ENCODE measurements at regions not wholly inside any gene's neighbourhood (a gene's known extent, or its start where the extent isn't known, plus 50 kb on each side); places are given as distances from the start of the nearest gene placed in this dataset.

DNA sequence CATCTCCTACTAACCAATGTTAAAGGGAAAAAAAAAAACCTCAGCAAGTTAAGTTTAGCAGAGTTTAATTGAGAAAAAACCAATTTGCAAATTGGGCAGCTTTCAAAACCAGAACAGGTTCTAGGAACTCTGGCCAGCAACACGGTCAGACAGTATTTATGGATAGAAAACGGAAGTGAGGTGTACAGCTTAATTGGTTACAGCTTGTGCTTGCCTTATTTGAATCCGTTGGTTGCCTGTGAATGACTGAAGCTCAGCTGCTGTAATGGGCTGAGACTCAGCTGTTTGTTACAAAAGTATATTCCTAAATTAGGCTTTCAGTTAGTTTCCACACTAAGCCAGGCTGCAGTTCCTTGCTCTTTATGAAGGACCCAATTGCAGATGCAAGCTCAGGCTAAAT lies 217.0 kb downstream of the SREK1 start:
- H3K27me3 ChIP-seq: no peaks in the 10 kb centered on the region
- H3K9me3 ChIP-seq: no peaks in the 10 kb centered on the region
- H3K36me3 ChIP-seq: no peaks in the 10 kb centered on the region
- peaks cover 14% of the 10 kb centered on the region for H3K4me1 ChIP-seq
- H3K4me3 ChIP-seq (ENCODE audit: low read depth, low read length): no peak overlapping the region
- no peak for DNase-seq
- TF ChIP-seq, protein P1, sequence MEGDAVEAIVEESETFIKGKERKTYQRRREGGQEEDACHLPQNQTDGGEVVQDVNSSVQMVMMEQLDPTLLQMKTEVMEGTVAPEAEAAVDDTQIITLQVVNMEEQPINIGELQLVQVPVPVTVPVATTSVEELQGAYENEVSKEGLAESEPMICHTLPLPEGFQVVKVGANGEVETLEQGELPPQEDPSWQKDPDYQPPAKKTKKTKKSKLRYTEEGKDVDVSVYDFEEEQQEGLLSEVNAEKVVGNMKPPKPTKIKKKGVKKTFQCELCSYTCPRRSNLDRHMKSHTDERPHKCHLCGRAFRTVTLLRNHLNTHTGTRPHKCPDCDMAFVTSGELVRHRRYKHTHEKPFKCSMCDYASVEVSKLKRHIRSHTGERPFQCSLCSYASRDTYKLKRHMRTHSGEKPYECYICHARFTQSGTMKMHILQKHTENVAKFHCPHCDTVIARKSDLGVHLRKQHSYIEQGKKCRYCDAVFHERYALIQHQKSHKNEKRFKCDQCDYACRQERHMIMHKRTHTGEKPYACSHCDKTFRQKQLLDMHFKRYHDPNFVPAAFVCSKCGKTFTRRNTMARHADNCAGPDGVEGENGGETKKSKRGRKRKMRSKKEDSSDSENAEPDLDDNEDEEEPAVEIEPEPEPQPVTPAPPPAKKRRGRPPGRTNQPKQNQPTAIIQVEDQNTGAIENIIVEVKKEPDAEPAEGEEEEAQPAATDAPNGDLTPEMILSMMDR (IDR thresholded peaks at IDR 0.05; ENCODE audit: low read depth, low read length): no peak

DNA sequence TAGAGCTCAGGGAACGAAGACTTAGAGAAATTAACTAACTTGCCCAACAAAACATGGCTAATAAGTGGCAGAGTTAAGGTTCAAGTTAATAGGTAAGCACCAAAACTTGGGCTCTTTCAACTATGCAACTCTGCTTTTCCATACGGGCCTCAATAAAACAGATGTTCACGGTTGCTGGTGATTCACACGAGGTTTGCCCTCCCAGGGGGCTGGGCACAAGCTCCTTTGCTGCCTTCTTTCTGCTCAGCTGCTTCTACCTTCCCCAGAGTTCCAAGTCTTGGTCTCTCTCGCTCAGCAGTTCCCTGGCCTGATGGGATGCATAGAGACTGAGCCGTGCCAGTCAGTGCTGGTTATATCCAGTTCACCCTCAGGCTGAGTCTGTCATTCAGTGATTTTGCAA lies 217.9 kb downstream of the SREK1 start:
- no peaks in the 10 kb centered on the region for H3K36me3 ChIP-seq
- H3K27me3 ChIP-seq: no peaks in the 10 kb centered on the region
- no peak overlapping the region for H3K4me3 ChIP-seq (ENCODE audit: low read depth, low read length)
- H3K9me3 ChIP-seq: no peaks in the 10 kb centered on the region
- H3K4me1 ChIP-seq: peaks cover 14% of the 10 kb centered on the region
- TF ChIP-seq, protein P1 (IDR thresholded peaks at IDR 0.05; ENCODE audit: low read depth, low read length): no peak
- DNase-seq: no peak

DNA sequence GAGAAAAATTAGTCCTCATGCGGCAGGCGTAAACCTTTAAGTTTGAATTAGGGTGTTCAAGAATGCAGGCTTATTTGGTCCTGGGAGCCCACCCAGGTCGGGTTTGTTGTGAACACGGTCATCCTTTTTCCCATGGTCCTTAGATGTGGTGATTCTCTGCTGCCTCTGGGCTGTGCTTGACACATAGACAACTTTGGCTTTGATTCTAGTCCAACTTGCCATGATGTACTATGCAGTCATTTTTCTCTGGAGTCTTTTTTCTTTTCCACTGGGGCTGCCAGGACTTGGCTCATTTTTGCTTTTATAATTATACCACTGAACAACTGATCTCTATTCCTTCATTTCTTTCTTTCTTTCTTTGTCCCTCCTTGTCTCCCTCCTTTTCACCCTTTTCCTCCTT lies 218.6 kb downstream of the SREK1 start:
- TF ChIP-seq, protein P1 (IDR thresholded peaks at IDR 0.05; ENCODE audit: low read depth, low read length): no peak
- Histone ChIP-seq H3K36me3 (no peaks in the 10 kb centered on the region), H3K4me1 (peaks cover 14% of the 10 kb centered on the region), H3K27me3 (no peaks in the 10 kb centered on the region), H3K4me3 (ENCODE audit: low read depth, low read length) (no peak overlapping the region), H3K9me3 (no peaks in the 10 kb centered on the region)
- DNase-seq: no peak

DNA sequence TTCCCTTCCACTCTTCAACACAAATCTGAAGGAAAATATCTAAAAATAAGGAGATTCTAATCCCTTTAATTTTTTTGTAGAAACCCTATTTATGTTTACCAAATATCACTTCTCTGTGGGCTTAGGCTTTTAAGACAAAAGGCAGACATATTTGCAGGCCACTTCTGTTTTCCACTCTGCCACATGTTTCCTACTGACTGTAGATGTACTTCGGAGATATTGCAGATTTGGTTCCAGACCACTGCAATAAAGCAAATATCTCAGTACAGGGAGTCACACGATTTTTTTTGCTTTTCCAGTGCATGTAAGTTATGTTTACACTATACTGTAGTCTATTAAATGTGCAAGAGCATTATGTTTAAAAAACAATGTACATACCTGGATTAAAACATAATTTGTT lies 219.0 kb downstream of the SREK1 start:
- no peak for DNase-seq
- H3K36me3 ChIP-seq: no peaks in the 10 kb centered on the region

DNA sequence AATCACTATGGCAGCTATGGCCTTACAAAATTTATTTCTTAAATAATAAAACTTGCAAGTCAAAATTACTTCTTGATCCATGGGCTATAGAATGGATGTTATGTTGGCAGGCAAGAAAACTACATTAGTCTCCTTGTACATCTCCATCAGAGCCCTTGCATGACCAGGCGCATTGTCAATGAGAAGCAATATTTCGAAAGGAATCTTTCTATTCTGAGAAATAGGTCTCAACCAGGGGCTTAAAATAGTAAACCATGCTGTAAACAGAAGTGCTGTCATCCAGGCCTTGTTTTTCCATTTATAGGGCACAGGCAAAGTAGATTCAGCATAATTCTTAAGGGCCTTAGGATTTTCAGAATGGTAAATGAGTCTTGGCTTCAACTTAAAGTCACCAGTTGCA lies 220.1 kb downstream of the SREK1 start:
- H3K4me1 ChIP-seq: peaks cover 14% of the 10 kb centered on the region
- H3K27me3 ChIP-seq: no peaks in the 10 kb centered on the region
- TF ChIP-seq, protein P1 (IDR thresholded peaks at IDR 0.05; ENCODE audit: low read depth, low read length): no peak
- no peak overlapping the region for H3K4me3 ChIP-seq (ENCODE audit: low read depth, low read length)
- no peaks in the 10 kb centered on the region for H3K9me3 ChIP-seq
- no peaks in the 10 kb centered on the region for H3K36me3 ChIP-seq
- no peak for DNase-seq

More for the DNA sequence above, 219.0 kb downstream of the SREK1 start:
- no peaks in the 10 kb centered on the region for H3K9me3 ChIP-seq
- no peak overlapping the region for H3K4me3 ChIP-seq (ENCODE audit: low read depth, low read length)
- H3K27me3 ChIP-seq: no peaks in the 10 kb centered on the region
- H3K4me1 ChIP-seq: peaks cover 14% of the 10 kb centered on the region
- TF ChIP-seq, protein P1 (IDR thresholded peaks at IDR 0.05; ENCODE audit: low read depth, low read length): no peak

DNA sequence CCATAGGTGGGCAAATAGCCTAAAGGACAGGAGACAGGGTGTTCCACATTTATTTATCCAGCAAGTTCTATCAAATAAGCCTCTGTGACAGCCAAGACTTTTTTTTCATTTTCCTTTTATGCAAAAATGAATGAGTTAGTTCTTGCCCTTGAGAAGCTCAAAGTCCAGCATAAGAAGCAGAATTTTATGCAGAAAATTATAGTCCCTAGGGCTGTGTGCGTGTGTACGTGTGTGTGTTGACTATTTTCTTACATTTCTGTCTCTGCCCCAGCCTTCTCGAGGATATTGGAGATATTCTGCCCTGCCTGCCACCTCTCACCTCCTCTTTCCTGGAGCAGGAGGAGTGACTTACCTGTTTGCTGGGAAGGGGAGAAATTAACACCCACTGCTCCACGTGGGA lies 221.9 kb downstream of the SREK1 start:
- Histone ChIP-seq H3K4me1 (peaks cover 14% of the 10 kb centered on the region), H3K27me3 (no peaks in the 10 kb centered on the region), H3K36me3 (no peaks in the 10 kb centered on the region), H3K4me3 (ENCODE audit: low read depth, low read length) (no peak overlapping the region), H3K9me3 (no peaks in the 10 kb centered on the region)
- DNase-seq: no peak
- TF ChIP-seq, protein P1 (IDR thresholded peaks at IDR 0.05; ENCODE audit: low read depth, low read length): no peak

Data from BE2C (cell line).